ENCODE measurements at regions not wholly inside any gene's neighbourhood (a gene's known extent, or its start where the extent isn't known, plus 50 kb on each side); places are given as distances from the start of the nearest gene placed in this dataset.

DNA sequence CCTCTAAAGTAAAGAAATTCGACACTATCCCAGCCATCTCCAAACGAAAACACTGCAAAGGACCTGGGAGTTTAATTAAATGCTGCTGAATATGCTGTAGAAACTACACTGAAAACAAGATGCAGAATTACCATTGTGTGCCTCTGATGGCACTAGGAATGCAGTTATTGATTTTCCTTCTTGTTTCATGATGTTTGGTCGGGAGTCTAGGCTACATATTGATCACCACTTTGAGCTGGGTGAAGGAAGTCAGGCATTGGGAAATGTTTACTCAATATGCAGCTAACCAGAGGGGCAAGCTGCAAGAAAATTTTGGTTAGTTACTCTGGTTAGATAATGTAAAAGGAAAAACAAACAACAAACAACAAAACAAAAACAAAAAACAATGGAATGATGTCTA, 650.7 kb upstream of the GALNTL6 start (continued):
- TF ChIP-seq SUZ12 (IDR thresholded peaks at IDR 0.05; ENCODE audit: low read length) (no peak), RFX5 (IDR thresholded peaks at IDR 0.05; ENCODE audit: borderline replicate concordance, low read depth, low read length) (no peak)
